Smooth muscle cell (in vitro differentiated cells): ENCODE measurements at regions not wholly inside any gene's neighbourhood (a gene's known extent, or its start where the extent isn't known, plus 50 kb on each side); places are given as distances from the start of the nearest gene placed in this dataset.

Source experiments
- DNase-seq: peaks from one replicate; lab custom pipeline; 2025; ENCODE audit not compliant: unreplicated experiment; lab: John Stamatoyannopoulos, UW
- H2AFZ ChIP-seq: fragments of 200-600 bp; sonication (generic); 2 replicates; pipeline ENCODE4 v1.6.0; 2016; ENCODE audit warnings: antibody characterized with exemption, low read depth, mild to moderate bottlenecking
- H3F3A ChIP-seq: fragments of 200-600 bp; sonication (generic); 2 replicates; pipeline ENCODE4 v1.6.0; 2017; ENCODE audit warnings: antibody characterized with exemption, low read depth
- H3K27ac ChIP-seq: fragments of 200-600 bp; sonication (generic); 2 replicates; pipeline ENCODE4 v1.5.1; 2016; ENCODE audit warnings: low read depth, mild to moderate bottlenecking
- H3K27me3 ChIP-seq: fragments of 200-600 bp; sonication (generic); 2 replicates; pipeline ENCODE4 v1.6.1; 2016; ENCODE audit warnings: low read depth, mild to moderate bottlenecking
- H3K36me3 ChIP-seq: fragments of 200-600 bp; sonication (generic); 2 replicates; pipeline ENCODE4 v1.5.1; 2016; ENCODE audit warnings: low read depth
- H3K4me1 ChIP-seq: fragments of 200-600 bp; sonication (generic); 2 replicates; pipeline ENCODE4 v1.5.1; 2016; ENCODE audit warnings: low read depth
- H3K4me2 ChIP-seq: fragments of 200-600 bp; sonication (generic); 2 replicates; pipeline ENCODE4 v1.6.0; 2016; ENCODE audit warnings: mild to moderate bottlenecking
- H3K4me3 ChIP-seq: fragments of 200-600 bp; sonication (generic); 2 replicates; pipeline ENCODE4 v1.5.1; 2016; ENCODE audit warnings: mild to moderate bottlenecking
- H3K79me2 ChIP-seq: fragments of 200-600 bp; sonication (generic); 2 replicates; pipeline ENCODE4 v1.6.0; 2016; ENCODE audit warnings: low read depth, mild to moderate bottlenecking
- H3K9ac ChIP-seq: fragments of 200-600 bp; sonication (generic); 2 replicates; pipeline ENCODE4 v1.6.0; 2016; ENCODE audit warnings: low read depth
- H3K9me3 ChIP-seq: fragments of 200-600 bp; sonication (generic); replicated peaks from 2 replicates; pipeline ENCODE4 v1.5.1; 2016; ENCODE audit warnings: low read depth
- H4K20me1 ChIP-seq: fragments of 200-600 bp; sonication (generic); 2 replicates; pipeline ENCODE4 v1.6.0; 2016; ENCODE audit warnings: low read depth
- CTCF ChIP-seq: fragments of 200-600 bp; sonication (generic); IDR thresholded peaks from 2 replicates; pipeline ENCODE4 v1.5.1; 2017; ENCODE audit warnings: borderline replicate concordance, mild to moderate bottlenecking, antibody characterized with exemption; ENCODE audit not compliant: insufficient read depth, poor library complexity, severe bottlenecking
- WGBS: methylation state at CpG from one replicate; pipeline ENCODE4 v1.1.7; 2016; ENCODE audit warnings: low lambda C conversion rate; 5-methylcytosine and 5-hydroxymethylcytosine counted together

DNA sequence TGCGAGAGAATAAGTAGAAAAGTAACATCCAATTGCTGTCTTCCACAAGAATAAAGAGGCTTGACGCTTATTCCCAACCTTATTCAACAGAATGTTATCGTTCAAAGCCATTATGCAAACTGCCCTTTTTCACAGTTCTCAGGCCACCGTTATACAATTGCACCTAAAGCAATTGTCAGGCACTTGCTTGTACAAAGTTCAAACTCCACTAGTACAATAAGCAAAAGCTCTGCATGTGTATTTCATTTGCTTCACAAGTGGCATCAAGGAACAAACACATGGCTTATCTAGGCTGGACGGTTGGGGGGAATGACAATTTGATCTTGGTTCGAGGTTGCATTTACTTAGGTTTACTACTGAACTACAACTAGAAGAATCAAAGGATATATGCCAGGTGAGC, 815.6 kb downstream of the EFNB2 start:
- TF ChIP-seq CTCF = no peak
- DNase-seq = no peak
- Histone ChIP-seq H3K36me3 (no peaks in the 10 kb centered on the region), H4K20me1 (no peaks in the 10 kb centered on the region), H3K9ac (no peak overlapping the region), H3K27ac (no peak overlapping the region), H3K9me3 (no peaks in the 10 kb centered on the region), H3K79me2 (no peaks in the 10 kb centered on the region), H2AFZ (no peak overlapping the region), H3K27me3 (no peaks in the 10 kb centered on the region), H3K4me3 (no peak overlapping the region), H3K4me2 (no peak overlapping the region), H3K4me1 (no peaks in the 10 kb centered on the region), H3F3A (no peaks in the 10 kb centered on the region)
- WGBS = 87% methylated on average over 6 of the region's 6 CpGs

- no peak for TF ChIP-seq CTCF
- 90% methylated on average over 3 of the region's 3 CpGs for WGBS
Observed at GRCh38 chr13:105709181-105709580, 826.3 kb downstream of the EFNB2 start.

DNA sequence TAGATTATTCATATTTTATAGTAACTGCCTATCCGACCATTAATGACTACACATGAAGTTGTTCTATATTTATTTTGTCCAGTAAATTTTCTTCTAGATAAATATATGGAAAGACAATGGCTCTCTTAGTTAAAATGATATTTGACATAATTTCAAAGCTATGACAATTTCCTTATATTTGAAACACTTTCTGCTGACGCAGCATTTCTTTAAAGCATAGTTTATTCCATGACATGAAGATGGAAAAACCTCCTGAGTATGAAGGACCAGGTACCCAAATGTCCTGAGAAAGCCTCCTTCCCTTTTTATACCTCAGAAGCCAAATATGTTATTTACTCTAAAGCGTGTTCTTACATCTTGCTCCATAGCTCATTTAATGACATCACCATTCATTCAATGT, 831.6 kb downstream of the EFNB2 start:
- over 99% methylated on average over 3 of the region's 3 CpGs for WGBS

More at GRCh38 chr13:105709181-105709580, 826.3 kb downstream of the EFNB2 start:
- Histone ChIP-seq H3K36me3 (no peaks in the 10 kb centered on the region), H2AFZ (no peak overlapping the region), H3K27ac (no peak overlapping the region), H3K79me2 (no peaks in the 10 kb centered on the region), H4K20me1 (no peaks in the 10 kb centered on the region), H3K4me1 (no peaks in the 10 kb centered on the region), H3K4me2 (no peak overlapping the region), H3K9ac (no peak overlapping the region), H3K4me3 (no peak overlapping the region), H3K9me3 (no peaks in the 10 kb centered on the region), H3K27me3 (no peaks in the 10 kb centered on the region), H3F3A (no peaks in the 10 kb centered on the region)
- DNase-seq = no peak

More for the DNA sequence above, 831.6 kb downstream of the EFNB2 start:
- Histone ChIP-seq H3K9ac (no peak overlapping the region), H3K27me3 (no peaks in the 10 kb centered on the region), H4K20me1 (no peaks in the 10 kb centered on the region), H2AFZ (no peak overlapping the region), H3F3A (no peaks in the 10 kb centered on the region), H3K4me3 (no peak overlapping the region), H3K4me1 (no peaks in the 10 kb centered on the region), H3K9me3 (no peaks in the 10 kb centered on the region), H3K27ac (no peak overlapping the region), H3K79me2 (no peaks in the 10 kb centered on the region), H3K36me3 (no peaks in the 10 kb centered on the region), H3K4me2 (no peak overlapping the region)
- no peak for TF ChIP-seq CTCF
- no peak for DNase-seq
